Epidermal melanocyte (primary cell): ENCODE measurements at regions not wholly inside any gene's neighbourhood (a gene's known extent, or its start where the extent isn't known, plus 50 kb on each side); places are given as distances from the start of the nearest gene placed in this dataset.

Experiments used
- DNase-seq: peaks from one replicate; pipeline ENCODE4 v3.0.0; 2011; ENCODE audit warnings: low spot score; ENCODE audit not compliant: insufficient read length

DNA sequence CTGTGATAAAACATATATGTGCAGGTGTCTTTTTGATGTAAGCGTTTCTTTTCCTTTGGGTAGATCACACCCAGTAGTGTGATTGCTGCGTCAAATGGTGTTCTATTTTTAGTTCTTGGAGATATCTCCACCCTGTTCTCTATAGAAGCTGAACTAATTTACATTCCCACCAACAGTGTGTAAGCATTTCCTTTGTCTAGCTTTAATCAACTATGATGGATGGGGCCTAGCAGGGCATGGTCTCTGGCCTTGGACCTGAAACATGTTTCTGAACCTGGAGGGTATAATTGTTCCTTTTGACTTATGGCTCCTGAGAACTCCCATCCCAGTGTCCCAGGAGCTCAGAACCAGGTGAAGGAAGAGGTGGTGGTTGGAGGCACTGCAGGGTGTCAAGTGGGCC, 93.9 kb downstream of the HAPSTR1 start:
- no peak for DNase-seq

DNA sequence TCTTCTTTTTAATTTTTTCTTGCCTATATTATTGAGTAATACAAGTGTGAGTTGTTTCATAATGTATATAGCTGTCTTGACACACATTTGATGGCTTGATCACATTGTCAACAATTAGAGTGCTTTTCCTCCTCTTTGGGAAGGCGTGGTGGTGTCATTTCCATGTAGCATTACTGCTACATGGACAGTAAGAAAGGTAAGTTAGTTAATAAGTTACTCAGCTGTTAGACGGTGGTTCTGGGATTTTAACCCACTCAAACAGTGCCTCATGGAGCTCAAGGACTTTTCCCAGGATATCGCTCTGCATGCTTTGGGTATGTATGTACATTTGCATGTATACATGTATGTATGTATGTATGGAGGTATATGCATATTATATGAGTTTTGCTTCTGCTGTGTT, 94.6 kb downstream of the HAPSTR1 start:
- DNase-seq = no peak

GRCh38 chr16:9188721-9189120, 97.3 kb downstream of the HAPSTR1 start:
- DNase-seq = no peak

DNA sequence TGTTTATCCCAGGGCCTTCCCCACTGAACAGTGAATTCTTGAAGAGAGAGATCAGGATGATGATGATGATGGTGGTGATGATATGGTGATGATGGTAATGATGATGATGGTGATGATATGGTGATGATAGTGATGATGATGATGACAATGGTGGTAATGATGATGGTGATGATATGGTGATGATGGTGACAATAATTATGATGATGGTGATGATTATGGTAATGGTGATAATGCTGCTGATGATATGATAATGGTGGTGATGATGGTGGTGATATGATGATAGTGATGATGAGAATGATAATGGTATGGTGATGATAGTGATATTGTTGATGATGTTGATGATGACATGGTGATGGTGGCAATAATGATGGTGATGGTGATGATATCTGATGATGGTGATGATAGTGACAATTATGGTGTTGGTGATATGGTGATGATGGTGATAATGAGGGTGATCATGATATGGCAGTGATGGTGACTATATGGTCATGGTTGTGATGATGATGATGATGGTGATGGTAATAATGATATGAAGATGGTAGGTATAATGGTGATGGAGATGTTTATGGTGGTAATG, 99.9 kb downstream of the HAPSTR1 start:
- no peak for DNase-seq

DNA sequence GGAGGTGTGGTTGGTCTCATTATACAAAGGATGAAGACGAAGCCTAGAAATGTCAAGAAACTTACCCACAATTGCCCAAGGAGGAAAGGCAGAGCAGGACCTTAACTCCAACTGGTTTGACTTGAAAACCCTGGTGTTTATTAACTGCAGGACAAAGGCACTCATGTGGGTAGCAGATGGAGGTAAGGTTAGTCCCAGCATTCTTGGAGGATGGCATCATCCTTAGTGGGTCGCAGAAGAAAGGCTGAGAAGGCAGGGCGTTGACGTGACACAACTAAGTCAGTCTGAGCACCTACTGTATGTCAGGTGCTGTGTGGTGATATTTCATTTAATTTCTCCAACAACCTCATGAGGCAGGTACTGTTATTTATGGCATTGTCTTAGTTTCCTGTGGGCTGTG, 101.3 kb downstream of the HAPSTR1 start:
- DNase-seq = no peak

- DNase-seq = no peak
Measured at GRCh38 chr16:9195287-9195686, 103.8 kb downstream of the HAPSTR1 start.

GRCh38 chr16:9197957-9198661, 106.7 kb downstream of the HAPSTR1 start:
- DNase-seq = no peak

DNA sequence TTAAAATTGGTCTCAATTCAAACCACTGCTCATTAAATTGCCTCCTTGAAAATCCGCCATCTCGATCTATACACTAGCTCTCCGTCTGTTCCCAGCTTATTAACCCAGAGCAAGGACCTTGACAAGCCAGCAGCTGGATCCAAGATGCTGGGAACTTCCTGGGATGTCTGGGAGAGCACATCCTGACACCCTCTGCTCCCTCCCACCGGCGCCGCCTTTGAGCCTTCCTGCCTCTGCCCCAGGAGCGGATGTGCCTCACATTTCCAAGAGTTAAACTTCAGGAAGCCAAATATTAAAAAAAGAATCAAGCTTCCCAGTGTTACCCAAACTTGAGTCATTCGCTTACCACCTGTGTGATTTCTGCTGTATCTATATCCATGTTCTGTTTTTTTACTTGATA, 107.9 kb downstream of the HAPSTR1 start:
- no peak for DNase-seq

DNA sequence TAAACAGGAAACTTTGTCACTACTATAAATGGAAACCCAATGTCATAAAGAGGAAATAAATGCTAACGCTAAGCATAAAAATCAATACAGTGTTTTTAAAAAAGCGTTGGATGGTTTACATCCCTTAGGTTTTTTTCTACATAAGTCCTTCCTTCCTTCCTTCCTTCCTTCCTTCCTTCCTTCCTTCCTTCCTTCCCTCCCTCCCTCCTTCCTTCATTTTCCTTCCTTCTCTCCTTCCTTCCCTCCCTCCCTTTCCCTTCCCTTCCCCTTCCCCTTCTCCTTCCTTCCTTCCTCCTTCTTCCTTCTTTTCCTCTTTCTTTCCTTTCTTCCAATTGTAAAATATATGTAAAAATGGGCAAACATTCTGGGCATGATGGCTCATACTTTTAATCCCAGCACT, 108.3 kb downstream of the HAPSTR1 start:
- no peak for DNase-seq

- no peak for DNase-seq
Measured at GRCh38 chr16:9203956-9204355, 112.5 kb downstream of the HAPSTR1 start.

GRCh38 chr16:9205661-9206060, 114.2 kb downstream of the HAPSTR1 start:
- DNase-seq = no peak

DNA sequence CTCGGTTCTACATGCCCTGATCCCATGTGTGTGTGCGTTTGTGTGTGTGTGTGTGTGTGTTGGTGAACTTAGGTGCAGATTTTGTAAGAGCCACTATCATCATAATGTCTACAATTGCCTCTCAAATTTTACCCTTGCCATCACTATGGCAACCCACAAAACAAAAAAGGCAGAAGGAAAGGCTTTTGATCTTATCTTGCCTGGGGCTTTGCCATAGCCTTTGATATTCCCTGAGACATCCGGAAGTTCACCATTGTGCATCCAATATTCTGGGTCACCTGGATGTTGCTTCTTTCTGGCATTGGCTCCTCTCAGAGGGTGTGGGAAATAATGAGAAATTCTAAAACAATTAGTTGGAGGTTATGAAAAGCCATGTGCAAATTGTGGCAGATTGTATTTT, 114.7 kb downstream of the HAPSTR1 start:
- DNase-seq = no peak

DNA sequence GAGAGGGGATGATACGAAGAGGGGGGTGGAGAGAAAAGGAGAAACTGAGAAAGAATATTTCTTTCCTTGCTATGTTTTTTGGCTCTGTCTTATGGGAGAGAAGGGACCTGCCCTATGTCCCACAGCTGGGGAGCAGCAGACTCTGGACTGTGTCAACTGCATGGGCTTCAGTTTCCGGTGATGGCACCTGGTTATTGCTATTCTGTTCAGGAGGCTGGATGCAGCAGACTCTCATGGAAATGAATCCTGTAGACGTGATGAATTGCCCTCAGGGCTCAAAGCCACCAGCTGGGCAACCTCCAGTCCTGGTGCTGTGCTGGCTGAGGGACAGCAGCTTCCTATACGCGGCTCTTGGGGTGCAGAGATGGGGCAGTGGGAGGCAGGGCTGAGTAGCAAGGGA, 121.2 kb downstream of the HAPSTR1 start:
- DNase-seq = no peak

DNA sequence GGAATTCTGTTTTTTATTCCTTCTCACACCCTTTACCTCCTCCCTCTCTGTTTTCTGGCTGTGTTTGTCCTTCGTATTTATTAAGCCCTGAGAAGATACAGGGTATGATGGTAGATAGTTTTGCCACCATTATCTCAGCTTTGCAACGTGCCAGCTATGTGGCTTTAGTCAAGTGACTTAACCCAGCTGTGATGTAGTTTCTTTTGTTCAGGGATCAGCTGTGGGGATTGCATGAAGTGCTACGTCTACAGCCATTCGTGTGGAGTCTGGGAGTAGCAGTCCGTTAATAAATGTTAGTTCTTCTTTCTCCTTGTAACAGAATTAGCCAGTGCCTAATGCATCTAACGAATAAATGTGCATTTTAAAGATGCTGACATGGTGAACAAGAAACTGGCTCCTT, 128.4 kb downstream of the HAPSTR1 start:
- no peak for DNase-seq

- DNase-seq = no peak
Measured at GRCh38 chr16:9225527-9226316, 134.3 kb downstream of the HAPSTR1 start.

GRCh38 chr16:9226924-9227323, 135.5 kb downstream of the HAPSTR1 start:
- DNase-seq = no peak

GRCh38 chr16:9231039-9231438, 139.6 kb downstream of the HAPSTR1 start:
- no peak for DNase-seq

- no peak for DNase-seq
Measured at GRCh38 chr16:9232102-9232770, 140.8 kb downstream of the HAPSTR1 start.

DNA sequence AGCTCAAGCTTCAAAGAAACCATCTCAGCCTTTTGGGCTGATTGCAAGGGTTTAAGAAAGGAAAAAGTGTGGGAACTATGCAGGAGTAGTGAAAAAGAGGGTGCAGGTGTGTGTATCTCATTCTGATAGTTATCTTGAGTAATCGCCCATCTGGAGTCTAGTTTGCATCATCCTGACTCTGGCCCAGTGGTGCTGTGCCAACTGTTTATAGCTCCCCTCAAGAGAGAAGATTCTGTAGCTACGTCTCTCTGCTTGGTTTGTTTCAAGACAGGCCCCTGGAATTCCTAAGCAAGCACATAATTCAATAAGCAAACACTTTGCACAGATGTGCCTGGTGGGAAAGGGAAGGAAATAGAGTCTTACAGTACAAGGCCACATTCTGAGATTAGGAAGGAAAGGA, 144.4 kb downstream of the HAPSTR1 start:
- DNase-seq = no peak

DNA sequence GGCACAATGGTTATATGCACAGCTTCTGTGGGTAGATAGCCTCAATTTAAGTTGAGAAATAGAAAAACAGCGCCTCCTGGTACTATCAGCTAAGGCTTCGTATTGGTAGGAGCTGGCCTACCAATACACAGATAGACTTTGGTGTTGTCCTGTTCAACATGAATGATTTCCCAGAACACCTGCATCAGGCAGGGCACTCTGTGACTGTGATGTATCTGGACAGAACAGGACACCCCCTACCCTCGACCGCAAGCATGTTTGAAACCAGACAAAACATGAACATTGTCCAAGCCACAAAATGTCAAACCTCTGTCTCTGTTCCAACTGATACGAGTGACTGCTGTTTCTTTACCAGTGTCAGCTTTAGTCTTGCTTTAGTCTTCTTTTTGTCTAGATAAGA, 144.9 kb downstream of the HAPSTR1 start:
- DNase-seq = no peak

DNA sequence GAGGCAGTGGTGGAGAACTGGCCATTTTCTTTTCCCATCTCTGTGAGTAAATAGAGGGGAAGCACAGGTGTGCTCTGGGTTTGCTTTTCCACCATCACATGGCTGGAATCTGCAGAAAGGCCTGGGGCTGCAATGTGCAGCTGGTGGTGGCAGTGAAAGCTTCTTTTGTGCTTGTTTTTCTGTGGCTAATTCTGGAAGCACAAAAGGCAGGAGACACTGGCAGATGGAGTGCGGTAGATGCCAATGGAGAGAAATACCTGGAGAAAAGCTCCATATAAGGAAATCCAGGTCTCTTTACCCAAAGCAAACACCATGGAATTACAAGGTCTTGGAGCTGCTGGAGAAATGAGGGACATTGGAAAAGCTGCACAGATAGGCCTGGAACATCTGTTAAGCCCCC, 146.9 kb downstream of the HAPSTR1 start:
- DNase-seq = no peak

GRCh38 chr16:9241177-9241576, 149.7 kb downstream of the HAPSTR1 start:
- no peak for DNase-seq
